ENCODE measurements at regions not wholly inside any gene's neighbourhood (a gene's known extent, or its start where the extent isn't known, plus 50 kb on each side); places are given as distances from the start of the nearest gene placed in this dataset.

DNA sequence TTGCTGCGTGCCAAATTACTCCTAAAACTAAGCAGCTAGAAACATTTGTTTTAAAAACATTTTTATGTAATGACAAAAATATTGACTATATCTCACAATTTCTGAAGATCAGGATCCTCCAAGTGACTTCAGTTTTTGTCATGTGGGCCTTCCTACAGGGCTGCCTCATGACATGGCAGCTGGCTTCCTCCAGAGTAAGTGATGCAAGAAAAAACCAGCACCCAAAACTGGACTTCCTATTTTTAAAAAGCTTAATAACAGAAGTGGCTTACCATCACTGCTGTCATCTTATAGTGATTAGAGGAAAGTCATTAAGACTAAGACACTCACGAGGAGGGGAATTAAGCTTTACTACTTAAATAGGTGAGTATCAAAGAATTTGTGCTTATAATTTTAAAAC, 681.7 kb downstream of the PCDH17 start:
- TF ChIP-seq CTCF (conservative IDR thresholded peaks at IDR 0.05): no peak
- Mint-ChIP-seq H3K4me1 (no peaks in the 10 kb centered on the region), H3K27me3 (ENCODE audit: low read depth) (no peaks in the 10 kb centered on the region), H3K36me3 (ENCODE audit: low read depth) (no peaks in the 10 kb centered on the region), H3K9me3 (no peaks in the 10 kb centered on the region), H3K27ac (ENCODE audit: unreplicated experiment) (no peak overlapping the region), H3K4me3 (no peak overlapping the region)
- DNase-seq (ENCODE audit: low read depth, low spot score): no peak

DNA sequence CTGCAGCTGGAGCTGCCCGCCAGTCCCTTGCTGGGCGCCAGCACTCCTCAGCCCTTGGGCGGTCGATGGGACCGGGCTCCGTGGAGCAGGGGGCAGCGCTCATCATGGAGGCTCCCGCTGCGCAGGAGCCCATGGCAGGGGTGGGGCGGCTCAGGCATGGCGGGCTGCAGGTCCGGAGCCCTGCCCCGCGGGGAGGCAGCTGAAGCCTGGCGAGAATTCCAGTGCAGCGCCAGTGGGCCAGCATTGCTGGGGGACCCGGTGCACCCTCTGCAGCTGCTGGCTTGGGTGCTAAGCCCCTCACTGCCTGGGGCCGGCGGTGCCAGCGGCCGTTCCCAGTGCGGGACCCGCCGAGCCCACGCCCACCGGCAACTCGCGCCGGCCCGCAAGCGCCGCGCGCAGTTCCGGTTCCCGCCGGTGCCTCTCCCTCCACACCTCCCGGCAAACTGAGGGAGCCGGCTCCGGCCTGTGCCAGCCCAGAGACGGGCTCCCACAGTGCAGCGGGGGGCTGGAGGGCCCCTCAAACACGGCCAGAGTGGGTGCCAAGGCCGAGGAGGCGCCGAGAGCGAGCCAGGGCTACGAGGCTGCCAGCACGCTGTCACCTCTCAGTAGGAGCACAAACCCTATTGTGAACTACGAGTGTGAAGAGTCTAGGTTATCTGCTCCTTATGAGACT, 687.1 kb downstream of the PCDH17 start:
- Mint-ChIP-seq H3K36me3 (ENCODE audit: low read depth) (no peaks in the 10 kb centered on the region), H3K4me3 (no peak overlapping the region), H3K4me1 (peaks cover 3% of the 10 kb centered on the region), H3K9me3 (peaks cover 3% of the 10 kb centered on the region), H3K27ac (ENCODE audit: unreplicated experiment) (no peak overlapping the region), H3K27me3 (ENCODE audit: low read depth) (no peaks in the 10 kb centered on the region)
- TF ChIP-seq CTCF (conservative IDR thresholded peaks at IDR 0.05): no peak
- no peak for DNase-seq (ENCODE audit: low read depth, low spot score)

DNA sequence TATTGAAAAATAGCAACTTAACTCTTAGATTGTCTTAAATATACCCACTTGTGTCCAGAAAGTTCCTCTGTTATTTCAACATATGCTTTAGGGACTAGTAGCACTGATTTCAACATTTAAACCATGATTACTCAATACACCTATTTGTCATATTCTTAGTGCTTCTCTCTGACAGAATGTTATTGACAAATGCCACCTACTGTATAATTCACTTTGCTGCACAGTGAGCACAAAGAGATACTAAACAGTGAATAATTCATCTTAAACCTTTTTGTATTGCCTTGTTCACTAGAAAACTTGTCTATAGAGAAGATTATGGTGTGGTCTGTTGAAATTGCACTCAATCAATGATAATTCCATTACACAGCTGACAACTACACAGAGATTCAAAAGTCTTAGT, 692.6 kb downstream of the PCDH17 start:
- Mint-ChIP-seq H3K4me3 (no peak overlapping the region), H3K4me1 (peaks cover 3% of the 10 kb centered on the region), H3K27me3 (ENCODE audit: low read depth) (no peaks in the 10 kb centered on the region), H3K36me3 (ENCODE audit: low read depth) (no peaks in the 10 kb centered on the region), H3K27ac (ENCODE audit: unreplicated experiment) (no peak overlapping the region), H3K9me3 (peaks cover 3% of the 10 kb centered on the region)
- TF ChIP-seq CTCF (conservative IDR thresholded peaks at IDR 0.05): no peak
- DNase-seq (ENCODE audit: low read depth, low spot score): no peak

DNA sequence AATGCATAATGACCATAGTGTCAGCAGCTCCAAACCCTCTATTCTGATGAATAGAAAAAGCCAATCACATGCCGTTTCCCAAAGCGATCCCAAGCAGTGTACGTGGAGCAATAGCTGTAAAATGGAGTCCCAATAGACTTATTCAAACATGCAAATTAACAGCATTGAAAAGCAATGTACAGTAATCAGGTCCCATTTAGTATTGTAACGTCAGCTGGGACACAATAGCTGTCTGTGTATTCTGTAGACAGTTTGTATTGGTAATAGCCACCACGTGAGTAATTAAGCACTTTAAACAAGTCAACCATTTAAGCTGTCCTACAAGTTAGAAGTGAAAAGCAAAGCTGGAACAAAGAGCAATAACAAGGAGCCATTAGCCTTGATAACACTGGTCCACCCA, 698.2 kb downstream of the PCDH17 start:
- H3K36me3 Mint-ChIP-seq (ENCODE audit: low read depth): no peaks in the 10 kb centered on the region
- H3K4me1 Mint-ChIP-seq: no peaks in the 10 kb centered on the region
- H3K4me3 Mint-ChIP-seq: no peak overlapping the region
- no peak overlapping the region for H3K27ac Mint-ChIP-seq (ENCODE audit: unreplicated experiment)
- no peaks in the 10 kb centered on the region for H3K27me3 Mint-ChIP-seq (ENCODE audit: low read depth)
- no peak for DNase-seq (ENCODE audit: low read depth, low spot score)
- no peak for TF ChIP-seq CTCF (conservative IDR thresholded peaks at IDR 0.05)
- H3K9me3 Mint-ChIP-seq: no peaks in the 10 kb centered on the region

DNA sequence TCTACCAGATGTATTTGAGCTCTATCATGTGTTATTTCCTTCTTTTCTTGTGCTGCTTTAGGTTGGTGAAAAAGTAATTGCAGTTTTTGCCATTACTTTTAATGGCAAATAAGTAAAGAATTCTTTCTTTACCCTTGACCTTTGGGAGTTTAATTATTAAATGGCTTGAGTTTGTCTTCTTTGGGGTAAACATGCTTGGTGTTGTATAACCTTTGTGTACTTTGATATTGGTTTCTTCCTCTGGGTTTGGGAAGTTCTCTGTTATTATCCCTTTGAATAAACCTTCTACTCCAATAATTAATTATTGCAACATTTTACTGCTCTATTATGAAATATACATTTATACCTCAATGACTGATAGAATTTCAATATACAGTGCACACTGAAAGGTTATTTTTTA, 709.4 kb downstream of the PCDH17 start:
- Mint-ChIP-seq H3K27me3 (ENCODE audit: low read depth) (no peaks in the 10 kb centered on the region), H3K4me1 (no peaks in the 10 kb centered on the region), H3K27ac (ENCODE audit: unreplicated experiment) (no peak overlapping the region), H3K9me3 (peaks cover 6% of the 10 kb centered on the region), H3K36me3 (ENCODE audit: low read depth) (no peaks in the 10 kb centered on the region), H3K4me3 (no peak overlapping the region)
- DNase-seq (ENCODE audit: low read depth, low spot score): no peak
- no peak for TF ChIP-seq CTCF (conservative IDR thresholded peaks at IDR 0.05)
